ENCODE measurements at regions not wholly inside any gene's neighbourhood (a gene's known extent, or its start where the extent isn't known, plus 50 kb on each side); places are given as distances from the start of the nearest gene placed in this dataset.
A peak's percentile ranks its signal among the peaks of the same experiment; 100 is the strongest.

DNA sequence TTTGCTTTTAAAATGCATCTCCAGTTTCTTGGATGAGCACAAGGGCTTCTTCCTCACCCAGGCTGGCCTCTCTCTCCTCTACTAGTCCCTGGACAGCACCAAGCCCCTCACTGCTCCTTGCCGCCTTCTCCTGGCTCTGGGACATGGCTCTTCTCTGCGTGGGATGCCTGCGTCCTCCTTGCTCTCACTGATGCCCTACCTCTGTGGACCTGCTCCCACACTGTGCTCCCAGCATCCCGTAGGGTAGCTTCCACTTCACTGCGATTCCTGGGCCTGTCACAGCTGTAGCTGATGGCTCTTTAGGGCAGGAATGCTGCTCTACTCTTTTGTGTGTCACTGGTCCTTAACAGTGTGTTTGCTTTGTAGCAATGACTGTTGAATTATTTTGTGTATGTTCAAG lies 136.3 kb downstream of the SNX19 start:
- Histone ChIP-seq H3K4me3 (no peak overlapping the region), H3K4me1 (peaks cover 24% of the 10 kb centered on the region), H3K9me3 (replicated peaks) (no peaks in the 10 kb centered on the region), H3K27me3 (no peaks in the 10 kb centered on the region), H3K36me3 (no peaks in the 10 kb centered on the region), H3K27ac (no peak overlapping the region)
- no peak for DNase-seq

DNA sequence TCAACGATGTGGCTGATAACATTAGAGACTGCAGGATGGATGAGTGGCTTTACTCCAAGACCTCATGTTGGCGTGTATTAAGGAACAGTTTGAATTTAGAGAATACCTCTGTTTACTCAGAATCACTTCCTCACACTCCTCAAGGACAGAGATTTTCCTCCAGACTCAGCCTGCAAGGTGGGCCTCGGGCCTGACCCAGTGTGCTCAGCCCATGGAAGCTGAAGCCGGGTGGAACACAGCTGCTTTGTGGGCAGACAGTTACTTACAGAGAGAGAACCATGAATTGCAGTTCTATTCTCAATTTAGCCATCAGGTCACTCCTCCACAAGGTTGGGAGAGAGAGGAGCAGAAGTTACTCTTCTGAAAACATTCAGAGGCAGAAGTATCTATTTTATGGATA lies 135.8 kb downstream of the SNX19 start:
- no peaks in the 10 kb centered on the region for H3K9me3 ChIP-seq (replicated peaks)

DNA sequence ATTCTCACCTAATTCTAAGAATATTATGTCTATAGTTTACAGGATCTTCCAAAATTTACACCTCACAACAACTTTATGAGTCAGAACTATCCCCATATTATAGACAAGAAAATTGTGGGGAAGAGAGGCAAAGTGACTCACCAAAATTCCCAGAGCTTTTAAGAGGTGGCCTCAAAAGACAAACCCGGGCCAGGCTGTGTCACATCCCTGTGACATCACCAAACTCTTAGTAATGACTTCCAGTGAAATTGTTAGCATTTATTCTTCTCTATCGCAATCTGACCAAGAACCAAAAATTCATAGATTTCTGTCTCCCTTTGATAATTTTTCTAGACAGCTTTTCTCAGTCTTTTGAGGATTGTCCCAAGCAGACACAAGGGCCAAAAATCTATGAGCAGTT lies 134.3 kb downstream of the SNX19 start:
- DNase-seq, result no peak
- Histone ChIP-seq H3K36me3 (no peaks in the 10 kb centered on the region), H3K4me1 (peaks cover 30% of the 10 kb centered on the region), H3K27me3 (no peaks in the 10 kb centered on the region), H3K27ac (peak overlapping the region; percentile 50), H3K9me3 (replicated peaks) (no peaks in the 10 kb centered on the region), H3K4me3 (no peak overlapping the region)

More for the DNA sequence above, 135.8 kb downstream of the SNX19 start:
- Histone ChIP-seq H3K36me3 (no peaks in the 10 kb centered on the region), H3K4me1 (peaks cover 24% of the 10 kb centered on the region), H3K27ac (no peak overlapping the region), H3K4me3 (no peak overlapping the region), H3K27me3 (no peaks in the 10 kb centered on the region)
- no peak for DNase-seq

- H3K9me3 ChIP-seq (replicated peaks), result no peaks in the 10 kb centered on the region
- H3K36me3 ChIP-seq, result no peaks in the 10 kb centered on the region
- no peaks in the 10 kb centered on the region for H3K27me3 ChIP-seq
- no peak overlapping the region for H3K4me3 ChIP-seq
- no peak for DNase-seq
- H3K4me1 ChIP-seq, result peaks cover 36% of the 10 kb centered on the region
- peak overlapping the region; percentile 50 for H3K27ac ChIP-seq
Observed at GRCh38 chr11:130782361-130783222, 133.7 kb downstream of the SNX19 start.

- DNase-seq, result no peak
- Histone ChIP-seq H3K4me3 (no peak overlapping the region), H3K27me3 (no peaks in the 10 kb centered on the region), H3K4me1 (peaks cover 38% of the 10 kb centered on the region), H3K9me3 (replicated peaks) (no peaks in the 10 kb centered on the region), H3K36me3 (no peaks in the 10 kb centered on the region), H3K27ac (peak overlapping the region; percentile 50; the same call in 1 of the 2 replicates)
Observed at GRCh38 chr11:130783323-130783722, 133.0 kb downstream of the SNX19 start.

GRCh38 chr11:130785380-130786116 lies 130.7 kb downstream of the SNX19 start:
- Histone ChIP-seq H3K27ac (no peak overlapping the region), H3K27me3 (no peaks in the 10 kb centered on the region), H3K4me1 (peaks cover 38% of the 10 kb centered on the region), H3K36me3 (no peaks in the 10 kb centered on the region), H3K9me3 (replicated peaks) (no peaks in the 10 kb centered on the region), H3K4me3 (no peak overlapping the region)
- peak in 1 of 2 experiments; percentile 35 for DNase-seq

DNA sequence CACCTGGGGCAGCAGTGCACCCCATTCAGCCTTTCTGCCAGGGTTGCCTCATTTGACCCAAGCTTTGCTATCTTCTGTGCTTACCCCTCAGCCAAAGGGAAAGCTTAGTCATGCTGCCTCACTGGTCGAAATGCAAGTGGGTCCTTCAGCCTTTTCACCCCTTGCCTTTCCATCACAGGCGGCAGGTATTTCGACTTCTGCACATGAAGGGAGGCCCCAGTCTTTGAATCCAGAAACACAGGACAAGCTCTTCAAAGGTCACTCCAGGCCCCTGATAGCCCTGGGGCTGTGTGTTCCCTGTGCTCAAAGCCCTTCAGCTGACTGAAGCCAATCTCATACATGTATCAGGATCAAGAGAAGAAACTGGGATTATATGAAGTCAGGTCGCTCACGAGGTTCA lies 129.7 kb downstream of the SNX19 start:
- Histone ChIP-seq H3K36me3 (no peaks in the 10 kb centered on the region), H3K27me3 (no peaks in the 10 kb centered on the region), H3K4me1 (peaks cover 35% of the 10 kb centered on the region), H3K9me3 (replicated peaks) (no peaks in the 10 kb centered on the region), H3K4me3 (no peak overlapping the region), H3K27ac (no peak overlapping the region)
- DNase-seq, result no peak

DNA sequence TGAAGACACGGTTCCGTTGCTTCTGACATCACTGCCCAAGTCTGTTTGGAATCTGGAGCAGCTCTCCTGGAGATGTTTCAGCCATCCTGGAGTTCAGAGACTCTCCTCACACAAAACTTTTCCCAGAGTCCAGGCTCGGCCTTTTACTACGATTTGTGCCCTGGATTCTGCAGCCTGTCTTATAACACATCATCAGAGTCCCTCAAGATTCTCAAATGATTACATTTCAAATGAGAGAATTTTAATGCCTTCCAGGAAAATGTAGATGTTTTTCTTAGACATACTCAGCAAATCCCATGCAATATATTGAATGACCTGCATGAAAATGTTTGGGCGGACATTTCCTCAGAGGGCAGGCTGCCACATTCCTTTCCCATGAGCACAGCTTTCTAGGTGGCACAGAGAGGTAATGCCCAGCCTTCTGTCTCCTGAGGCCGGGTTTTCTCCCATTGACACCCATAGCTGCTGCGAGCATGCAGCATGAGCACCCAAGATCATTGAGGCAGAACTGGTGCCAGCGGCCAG lies 129.1 kb downstream of the SNX19 start:
- Histone ChIP-seq H3K4me3 (no peak overlapping the region), H3K27ac (no peak overlapping the region; the same call in 1 of the 2 replicates), H3K27me3 (no peaks in the 10 kb centered on the region), H3K36me3 (no peaks in the 10 kb centered on the region), H3K9me3 (replicated peaks) (no peaks in the 10 kb centered on the region), H3K4me1 (peaks cover 29% of the 10 kb centered on the region)
- DNase-seq, result no peak

GRCh38 chr11:130787973-130788570 lies 128.2 kb downstream of the SNX19 start:
- Histone ChIP-seq H3K27ac (no peak overlapping the region), H3K27me3 (no peaks in the 10 kb centered on the region), H3K36me3 (no peaks in the 10 kb centered on the region), H3K9me3 (replicated peaks) (no peaks in the 10 kb centered on the region), H3K4me1 (peaks cover 20% of the 10 kb centered on the region), H3K4me3 (no peak overlapping the region)
- no peak for DNase-seq

DNA sequence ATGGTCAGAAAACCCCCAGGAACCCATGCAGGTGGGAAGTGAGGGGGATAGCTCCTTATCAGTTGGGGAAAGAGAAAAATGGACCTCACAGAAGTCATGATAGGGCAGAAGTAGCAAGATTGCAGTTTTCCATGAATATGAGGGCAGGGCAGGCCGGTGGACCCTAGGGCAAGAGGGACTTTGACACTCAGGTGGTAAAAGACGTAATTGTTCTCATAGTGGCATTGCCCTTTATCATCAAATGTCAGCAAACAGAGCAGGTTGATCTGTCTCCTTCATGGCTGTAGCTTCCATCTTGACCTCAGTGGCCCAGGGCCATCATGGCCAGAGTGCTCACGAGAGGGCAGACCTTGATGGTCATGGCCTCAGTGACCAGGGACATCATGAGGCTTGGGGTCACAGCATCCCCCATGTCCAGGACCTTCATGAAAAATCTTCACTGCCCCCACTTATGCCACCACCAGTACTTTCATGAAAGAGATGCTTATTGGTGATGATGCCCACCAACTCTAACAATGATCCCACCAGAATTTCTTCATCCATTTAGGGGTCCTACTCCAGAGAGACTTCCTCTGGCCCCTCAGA lies 127.1 kb downstream of the SNX19 start:
- H3K4me3 ChIP-seq, result no peak overlapping the region
- no peaks in the 10 kb centered on the region for H3K36me3 ChIP-seq
- peaks cover 14% of the 10 kb centered on the region; the same call in 1 of the 2 replicates for H3K4me1 ChIP-seq
- H3K27ac ChIP-seq, result no peak overlapping the region
- no peaks in the 10 kb centered on the region for H3K27me3 ChIP-seq
- H3K9me3 ChIP-seq (replicated peaks), result no peaks in the 10 kb centered on the region
- no peak for DNase-seq

GRCh38 chr11:130790689-130791088 lies 125.6 kb downstream of the SNX19 start:
- H3K27ac ChIP-seq, result no peak overlapping the region
- H3K4me3 ChIP-seq, result no peak overlapping the region
- H3K9me3 ChIP-seq (replicated peaks), result no peaks in the 10 kb centered on the region
- peaks cover 13% of the 10 kb centered on the region; the same call in 1 of the 2 replicates for H3K4me1 ChIP-seq
- no peaks in the 10 kb centered on the region for H3K27me3 ChIP-seq
- DNase-seq, result no peak
- H3K36me3 ChIP-seq, result no peaks in the 10 kb centered on the region

DNA sequence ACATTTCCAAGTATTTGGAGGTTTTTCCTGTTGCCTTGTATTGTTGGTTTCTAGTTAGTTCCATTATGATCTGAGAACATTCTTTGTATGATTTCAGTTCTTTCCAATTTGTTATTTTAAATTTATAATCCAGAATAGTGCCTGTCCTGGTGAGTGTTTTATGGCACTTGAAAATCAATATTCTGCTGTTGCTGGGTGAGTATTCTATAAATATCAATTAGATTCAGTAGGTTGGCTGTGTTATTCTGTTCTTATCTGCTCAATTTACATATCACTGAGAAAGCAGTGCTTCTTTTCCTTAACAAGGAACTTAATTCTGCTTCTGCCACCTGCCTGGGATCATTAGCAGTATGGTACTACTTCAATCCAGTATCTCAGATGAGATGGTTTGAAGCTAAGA lies 123.5 kb downstream of the SNX19 start:
- Histone ChIP-seq H3K9me3 (replicated peaks) (no peaks in the 10 kb centered on the region), H3K4me1 (peaks cover 1% of the 10 kb centered on the region), H3K27ac (no peak overlapping the region), H3K36me3 (no peaks in the 10 kb centered on the region), H3K4me3 (no peak overlapping the region), H3K27me3 (no peaks in the 10 kb centered on the region)
- DNase-seq, result no peak

- H3K4me3 ChIP-seq, result no peak overlapping the region
- peaks cover 13% of the 10 kb centered on the region for H3K4me1 ChIP-seq
- DNase-seq, result no peak
- H3K9me3 ChIP-seq (replicated peaks), result no peaks in the 10 kb centered on the region; the same call in 1 of the 2 replicates
- no peaks in the 10 kb centered on the region for H3K27me3 ChIP-seq
- H3K36me3 ChIP-seq, result no peaks in the 10 kb centered on the region
- H3K27ac ChIP-seq, result no peak overlapping the region
Observed at GRCh38 chr11:130796828-130797227, 119.5 kb downstream of the SNX19 start.

- peaks cover 21% of the 10 kb centered on the region for H3K4me1 ChIP-seq
- no peaks in the 10 kb centered on the region; the same call in 1 of the 2 replicates for H3K9me3 ChIP-seq (replicated peaks)
- DNase-seq, result peak; percentile 50 to 52
- H3K36me3 ChIP-seq, result no peaks in the 10 kb centered on the region
- H3K4me3 ChIP-seq, result no peak overlapping the region
- H3K27me3 ChIP-seq, result no peaks in the 10 kb centered on the region
- peak overlapping the region; percentile 49 for H3K27ac ChIP-seq
Observed at GRCh38 chr11:130798280-130798679, 118.0 kb downstream of the SNX19 start.

Data from SJCRH30 (cell line).